Body of pancreas (tissue), 4 donors: ENCODE measurements at regions not wholly inside any gene's neighbourhood (a gene's known extent, or its start where the extent isn't known, plus 50 kb on each side); places are given as distances from the start of the nearest gene placed in this dataset.
"Not testable (repeated sequence)": the region's sequence is repeated elsewhere in the genome, so short reads cannot be mapped to it uniquely, and the experiment has no call there.

Experiments used
- ATAC-seq: fragments of 150-250 bp; one replicate; pipeline ENCODE4 v1.9.1; 2016
- DNase-seq, 4 donors: peaks; one replicate each; pipeline ENCODE4 v3.0.0-alpha.2; 2019
- H3K27ac ChIP-seq, 4 donors: fragments of 200-600 bp; sonication (generic); 1 replicate in 3 of 4; 2 replicates in 1 of 4; pipeline versions ENCODE4 v1.5.1 to v1.6.1; 2016 to 2019; ENCODE audit warnings: mild to moderate bottlenecking in 1 of 4, mixed read lengths in 1 of 4, moderate library complexity in 1 of 4
- H3K27me3 ChIP-seq, 2 donors: fragments of 200-600 bp; sonication (generic); one replicate each; pipeline ENCODE4 v1.6.0; 2016; ENCODE audit warnings: mild to moderate bottlenecking in 1 of 2
- H3K36me3 ChIP-seq, 2 donors: fragments of 200-600 bp; sonication (generic); replicated peaks in 1 of 2; 2 replicates each; pipeline ENCODE4 v1.5.1; 2016; ENCODE audit warnings: low read depth in 2 of 2; ENCODE audit not compliant: insufficient read depth in 1 of 2
- H3K4me1 ChIP-seq: fragments of 200-600 bp; sonication (generic); one replicate; pipeline ENCODE4 v1.6.0; 2016
- H3K4me3 ChIP-seq, 2 donors: fragments of 200-600 bp; sonication (generic); 1 replicate in 1 of 2; 2 replicates in 1 of 2; pipeline ENCODE4 v1.5.1; 2016 to 2019
- H3K9me3 ChIP-seq, 3 donors: fragments of 200-600 bp; sonication (generic); 1 replicate in 2 of 3; 2 replicates in 1 of 3; pipeline ENCODE4 v1.5.1; 2016
- POLR2A ChIP-seq, 3 donors: fragments of 450-650 bp; IDR thresholded peaks; one replicate each; pipeline ENCODE4 v1.6.1; 2016; ENCODE audit warnings: antibody characterized with exemption in 3 of 3, mild to moderate bottlenecking in 2 of 3
- WGBS, 2 donors: methylation state at CpG; one replicate each; pipeline ENCODE4 v1.1.5; 2017; 5-methylcytosine and 5-hydroxymethylcytosine counted together
- intact Hi-C: fragments of 100-400 bp; cut with DNase I; formaldehyde crosslinking; loops from one replicate; pipeline ENCODE4 v1.15.1; 2023
- TF ChIP-seq, protein P1 (sequence below), 7 experiments: fragments of 450-650 bp in 4 of 7; fragments of 200-600 bp in 3 of 7; sonication (generic) in 3 of 7; IDR thresholded peaks; one replicate each; pipeline ENCODE4 v1.5.1; 2016 to 2019; ENCODE audit warnings: antibody characterized with exemption in 7 of 7

DNA sequence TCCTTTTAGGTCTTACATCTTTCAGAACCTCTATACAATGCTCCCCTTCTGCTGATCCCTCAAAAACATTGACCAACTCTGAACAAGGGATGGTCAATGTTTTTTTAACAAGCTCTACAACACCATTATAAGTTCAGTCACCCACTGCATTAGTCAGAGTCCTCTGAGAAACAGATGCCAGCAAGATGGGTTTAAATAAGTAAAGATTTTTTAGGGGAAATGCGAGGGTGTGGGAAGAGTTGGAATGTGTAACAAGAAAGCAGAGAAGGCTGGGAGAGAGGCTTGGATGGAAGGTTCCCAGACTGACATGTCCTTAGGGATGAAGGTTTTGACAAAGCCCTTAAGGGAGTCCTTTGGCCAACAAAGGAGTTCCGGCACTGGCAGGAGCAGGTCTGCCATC is 478.3 kb downstream of the FRK start:
- WGBS, 2 donors = 69 to 75% methylated on average over 2 of the region's 2 CpGs
- TF ChIP-seq, protein P1, sequence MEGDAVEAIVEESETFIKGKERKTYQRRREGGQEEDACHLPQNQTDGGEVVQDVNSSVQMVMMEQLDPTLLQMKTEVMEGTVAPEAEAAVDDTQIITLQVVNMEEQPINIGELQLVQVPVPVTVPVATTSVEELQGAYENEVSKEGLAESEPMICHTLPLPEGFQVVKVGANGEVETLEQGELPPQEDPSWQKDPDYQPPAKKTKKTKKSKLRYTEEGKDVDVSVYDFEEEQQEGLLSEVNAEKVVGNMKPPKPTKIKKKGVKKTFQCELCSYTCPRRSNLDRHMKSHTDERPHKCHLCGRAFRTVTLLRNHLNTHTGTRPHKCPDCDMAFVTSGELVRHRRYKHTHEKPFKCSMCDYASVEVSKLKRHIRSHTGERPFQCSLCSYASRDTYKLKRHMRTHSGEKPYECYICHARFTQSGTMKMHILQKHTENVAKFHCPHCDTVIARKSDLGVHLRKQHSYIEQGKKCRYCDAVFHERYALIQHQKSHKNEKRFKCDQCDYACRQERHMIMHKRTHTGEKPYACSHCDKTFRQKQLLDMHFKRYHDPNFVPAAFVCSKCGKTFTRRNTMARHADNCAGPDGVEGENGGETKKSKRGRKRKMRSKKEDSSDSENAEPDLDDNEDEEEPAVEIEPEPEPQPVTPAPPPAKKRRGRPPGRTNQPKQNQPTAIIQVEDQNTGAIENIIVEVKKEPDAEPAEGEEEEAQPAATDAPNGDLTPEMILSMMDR (IDR thresholded peaks at IDR 0.05) = no peak
- Histone ChIP-seq H3K9me3 (no peaks in the 10 kb centered on the region), H3K4me3 (no peak overlapping the region), H3K27ac (no peak overlapping the region), H3K36me3 (no peaks in the 10 kb centered on the region), H3K4me1 (no peaks in the 10 kb centered on the region), H3K27me3 (no peaks in the 10 kb centered on the region)
- DNase-seq (no peak), ATAC-seq (no peak)
- intact Hi-C loops = no loop called here

DNA sequence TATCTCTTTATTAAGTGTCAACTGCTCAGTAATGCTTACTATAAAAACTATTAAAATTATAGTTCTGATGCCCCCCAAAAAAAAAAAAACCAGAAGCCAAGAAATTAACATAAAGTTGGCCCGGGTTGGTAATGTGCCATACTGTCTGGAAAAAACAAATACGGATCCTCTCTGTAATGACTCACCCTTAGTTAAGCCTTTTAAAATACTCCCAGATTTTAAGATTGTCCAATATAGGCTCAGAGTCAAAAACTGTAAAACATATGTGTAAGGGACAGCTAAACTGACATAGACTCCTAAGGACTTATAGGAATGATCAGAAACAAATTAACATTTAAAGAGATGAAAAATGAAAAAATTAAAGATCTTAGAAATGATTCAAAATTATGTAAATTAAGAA is 481.1 kb downstream of the FRK start:
- H3K27me3 ChIP-seq, H3K9me3 ChIP-seq, H3K27ac ChIP-seq, DNase-seq, ATAC-seq, H3K36me3 ChIP-seq, H3K4me3 ChIP-seq, intact Hi-C loops, H3K4me1 ChIP-seq: not testable (repeated sequence)
- 86 to 95% methylated on average over 2 of the region's 2 CpGs for WGBS, 2 donors

DNA sequence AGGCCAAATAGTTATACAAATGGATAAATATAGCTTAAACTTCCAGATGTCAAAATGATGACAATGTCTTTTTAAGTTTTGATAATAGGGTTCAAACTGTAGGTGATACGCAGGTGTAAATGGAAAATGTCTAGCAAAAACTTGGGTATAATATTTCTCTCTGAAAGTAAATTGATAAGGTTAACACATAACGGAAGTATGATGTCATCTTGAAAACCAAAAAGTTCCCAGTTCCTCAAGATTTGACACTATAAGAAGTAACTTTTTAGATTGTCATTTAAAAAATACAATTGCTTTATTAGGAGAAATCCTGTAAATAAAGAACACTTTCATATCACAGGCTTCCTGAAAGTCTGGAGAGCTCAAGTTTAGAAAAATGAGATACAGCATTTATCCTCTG is 483.4 kb downstream of the FRK start:
- intact Hi-C loops = no loop called here
- 48 to 58% methylated on average over 2 of the region's 2 CpGs for WGBS, 2 donors
- Histone ChIP-seq H3K27ac (no peak overlapping the region), H3K27me3 (no peaks in the 10 kb centered on the region), H3K36me3 (no peaks in the 10 kb centered on the region), H3K4me1 (no peaks in the 10 kb centered on the region), H3K4me3 (no peak overlapping the region), H3K9me3 (no peaks in the 10 kb centered on the region)
- ATAC-seq (no peak), DNase-seq (no peak)
- TF ChIP-seq, protein P1 (IDR thresholded peaks at IDR 0.05) = no peak
- TF ChIP-seq POLR2A (IDR thresholded peaks at IDR 0.05) = no peak

DNA sequence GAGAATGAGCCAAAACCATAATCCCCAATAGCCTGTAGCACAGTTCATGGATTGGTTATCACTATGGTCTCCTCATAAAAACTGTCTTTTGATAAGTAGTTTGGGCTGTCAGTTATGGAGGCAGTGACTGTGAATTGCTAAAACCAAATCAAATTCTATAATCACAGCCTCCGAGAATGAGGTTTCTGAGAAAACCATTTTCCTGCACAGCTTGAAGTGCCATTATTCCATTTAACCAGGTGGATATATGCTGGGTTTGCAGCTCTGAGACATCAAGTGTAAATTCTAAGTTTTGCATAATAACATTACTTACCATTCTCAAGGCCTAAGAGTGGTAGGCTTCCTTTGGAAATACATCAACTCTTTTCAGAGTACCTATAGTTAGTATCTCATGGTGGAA is 485.4 kb downstream of the FRK start:
- Histone ChIP-seq H3K36me3 (no peaks in the 10 kb centered on the region), H3K4me1 (no peaks in the 10 kb centered on the region), H3K27me3 (no peaks in the 10 kb centered on the region), H3K4me3 (no peak overlapping the region), H3K9me3 (no peaks in the 10 kb centered on the region), H3K27ac (no peak overlapping the region)
- TF ChIP-seq, protein P1 (IDR thresholded peaks at IDR 0.05) = no peak
- no peak for TF ChIP-seq POLR2A (IDR thresholded peaks at IDR 0.05)
- ATAC-seq = no peak
- intact Hi-C loops = no loop called here
- no peak for DNase-seq
- WGBS, 2 donors = 19 to 46% methylated on average over 1 of the region's 1 CpG

DNA sequence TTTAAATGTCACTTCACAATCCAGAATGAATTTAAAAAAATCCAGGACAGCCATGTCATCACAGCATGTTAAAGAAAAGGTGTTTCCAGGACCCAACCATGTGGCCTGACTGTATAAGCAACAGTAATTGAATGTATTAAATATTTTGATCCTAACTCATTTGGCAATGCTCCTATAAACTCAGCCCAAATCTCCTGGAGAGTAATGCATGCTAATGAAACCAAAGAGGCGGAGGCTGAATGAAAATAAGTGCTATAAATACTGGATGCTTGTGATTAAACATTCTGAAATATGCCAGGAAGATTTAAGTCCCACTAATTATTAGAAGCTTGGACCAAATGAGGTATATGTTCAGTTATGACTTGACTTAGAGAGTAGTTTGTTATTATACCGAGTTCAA is 486.8 kb downstream of the FRK start:
- no peaks in the 10 kb centered on the region for H3K4me1 ChIP-seq
- no peak overlapping the region for H3K27ac ChIP-seq
- 64 to 76% methylated on average over 2 of the region's 2 CpGs for WGBS, 2 donors
- H3K9me3 ChIP-seq = peaks cover 0 to 2% (median 0%) of the 10 kb centered on the region in 3 donors
- no peaks in the 10 kb centered on the region for H3K27me3 ChIP-seq
- H3K4me3 ChIP-seq = no peak overlapping the region
- DNase-seq (no peak), ATAC-seq (no peak)
- intact Hi-C loops = no loop called here
- TF ChIP-seq POLR2A (IDR thresholded peaks at IDR 0.05) = no peak
- TF ChIP-seq, protein P1 (IDR thresholded peaks at IDR 0.05) = no peak
- no peaks in the 10 kb centered on the region for H3K36me3 ChIP-seq
